ENCODE measurements at regions not wholly inside any gene's neighbourhood (a gene's known extent, or its start where the extent isn't known, plus 50 kb on each side); places are given as distances from the start of the nearest gene placed in this dataset.

GRCh38 chr5:38734353-38734752 is 111.5 kb upstream of the OSMR start (continued):
- TF ChIP-seq REST (tag by site-specific recombination; IDR thresholded peaks at IDR 0.05) = no peak

- Histone ChIP-seq H3K4me1 (ENCODE audit: control insufficient read depth, insufficient read depth, low read length) (no peaks in the 10 kb centered on the region), H3K27ac (ENCODE audit: extremely low read depth, low read depth, low read length) (no peak overlapping the region), H3K4me3 (ENCODE audit: low read depth, low read length) (no peak overlapping the region), H3K36me3 (ENCODE audit: control insufficient read depth in 2 of 2, insufficient read depth in 1 of 2, low read length in 2 of 2) (no peaks in the 10 kb centered on the region), H3K9me3 (ENCODE audit: control insufficient read depth, insufficient read depth, low read depth, low read length) (no peaks in the 10 kb centered on the region)
- ChIA-PET CTCF (interaction anchor here (0.7 to 1.7 kb wide), 4 partner anchors 74 to 305 kb away, joined by 3 to 7 read pairs (median 4); no protein-coding TSS in a partner anchor), POLR2A (no interaction called here)
- TF ChIP-seq ZNF148 (tag by site-specific recombination; IDR thresholded peaks at IDR 0.05; ENCODE audit: borderline replicate concordance) = no peak
- no peak for TF ChIP-seq ZNF394 (tag by site-specific recombination; IDR thresholded peaks at IDR 0.05; ENCODE audit: borderline replicate concordance)
- no peak for TF ChIP-seq SP7 (tag by site-specific recombination; IDR thresholded peaks at IDR 0.05)
- no peak for TF ChIP-seq BCL11B (tag by site-specific recombination; IDR thresholded peaks at IDR 0.05; ENCODE audit: low read depth)
- TF ChIP-seq YY2 (tag by site-specific recombination; IDR thresholded peaks at IDR 0.05) = no peak
- TF ChIP-seq KLF7 (tag by site-specific recombination; IDR thresholded peaks at IDR 0.05; ENCODE audit: borderline replicate concordance) = no peak
- TF ChIP-seq ZBTB7A (tag by site-specific recombination; IDR thresholded peaks at IDR 0.05; ENCODE audit: low read depth) = no peak
- no peak for TF ChIP-seq ZBTB20 (tag by site-specific recombination; IDR thresholded peaks at IDR 0.05)
- TF ChIP-seq ZNF324 (tag by site-specific recombination; IDR thresholded peaks at IDR 0.05) = no peak
- no peak for TF ChIP-seq ZNF530 (tag by site-specific recombination; IDR thresholded peaks at IDR 0.05; ENCODE audit: low read depth)
- no peak for TF ChIP-seq ZNF248 (tag by site-specific recombination; IDR thresholded peaks at IDR 0.05)
- no peak for TF ChIP-seq ZNF223 (tag by site-specific recombination; IDR thresholded peaks at IDR 0.05)
- no peak for TF ChIP-seq ZNF398 (tag by site-specific recombination; IDR thresholded peaks at IDR 0.05)
- no peak for TF ChIP-seq ZNF157 (tag by site-specific recombination; IDR thresholded peaks at IDR 0.05)
- TF ChIP-seq PRDM1 (tag by site-specific recombination; IDR thresholded peaks at IDR 0.05) = no peak
- no peak for TF ChIP-seq ZNF19 (tag by site-specific recombination; IDR thresholded peaks at IDR 0.05; ENCODE audit: low read depth)
- no peak for TF ChIP-seq ZNF341 (tag by site-specific recombination; IDR thresholded peaks at IDR 0.05; ENCODE audit: low read depth)
- TF ChIP-seq KLF8 (tag by site-specific recombination; IDR thresholded peaks at IDR 0.05) = no peak
- TF ChIP-seq KLF16 (tag by site-specific recombination; IDR thresholded peaks at IDR 0.05) = no peak
- TF ChIP-seq ZBTB6 (tag by site-specific recombination; IDR thresholded peaks at IDR 0.05) = no peak
Observed at GRCh38 chr5:38736089-38736488, 109.7 kb upstream of the OSMR start.
